CD14-positive monocyte (primary cell): ENCODE measurements at regions not wholly inside any gene's neighbourhood (a gene's known extent, or its start where the extent isn't known, plus 50 kb on each side); places are given as distances from the start of the nearest gene placed in this dataset.

Experiments
- DNase-seq, 3 donors: peaks; one replicate each; pipeline ENCODE4 v3.0.0-alpha.2; 2011 to 2022
- H2AFZ ChIP-seq: 2 replicates; pipeline ENCODE4 v1.6.0; 2012; ENCODE audit warnings: mild to moderate bottlenecking, low read depth, low read length, inconsistent platforms; ENCODE audit not compliant: insufficient read depth, poor library complexity, severe bottlenecking
- H3K27ac ChIP-seq, 2 donors: 1 replicate in 1 of 2; 2 replicates in 1 of 2; pipeline ENCODE4 v1.5.1; 2012 to 2013; ENCODE audit warnings: low read length in 2 of 2, control low read depth in 1 of 2, inconsistent platforms in 1 of 2, low read depth in 1 of 2, mild to moderate bottlenecking in 1 of 2
- H3K27me3 ChIP-seq, 2 donors: one replicate each; pipeline versions ENCODE4 v1.6.0 to v1.6.1; 2011 to 2013; ENCODE audit warnings: low read length in 2 of 2; ENCODE audit not compliant: control insufficient read depth in 2 of 2, insufficient read depth in 2 of 2
- H3K36me3 ChIP-seq, 2 donors: replicated peaks in 1 of 2; 1 replicate in 1 of 2; 2 replicates in 1 of 2; pipeline versions ENCODE4 v1.5.1 to v1.6.1; 2012 to 2013; ENCODE audit warnings: low read length in 2 of 2, control low read depth in 1 of 2, inconsistent platforms in 1 of 2, mild to moderate bottlenecking in 1 of 2; ENCODE audit not compliant: insufficient read depth in 2 of 2, control insufficient read depth in 1 of 2
- H3K4me1 ChIP-seq, 2 donors: 1 replicate in 1 of 2; 2 replicates in 1 of 2; pipeline versions ENCODE4 v1.5.1 to v1.6.1; 2012 to 2013; ENCODE audit warnings: low read length in 2 of 2, control low read depth in 1 of 2, inconsistent platforms in 1 of 2, mild to moderate bottlenecking in 1 of 2, moderate library complexity in 1 of 2; ENCODE audit not compliant: insufficient read depth in 2 of 2, control insufficient read depth in 1 of 2
- H3K4me2 ChIP-seq: replicated peaks from 2 replicates; pipeline ENCODE3; 2012; ENCODE audit warnings: low read length, moderate library complexity, mild to moderate bottlenecking; ENCODE audit not compliant: poor library complexity, severe bottlenecking; ENCODE audit errors: extremely low read depth
- H3K4me3 ChIP-seq, 3 experiments: fragments of 200-600 bp in 1 of 3; sonication (generic) in 1 of 3; replicated peaks in 1 of 3; 1 replicate in 2 of 3; 2 replicates in 1 of 3; pipeline ENCODE4 v1.5.1; 2011 to 2013; ENCODE audit warnings: low read length in 3 of 3, mild to moderate bottlenecking in 3 of 3, control low read depth in 2 of 3, low read depth in 2 of 3, inconsistent platforms in 1 of 3, moderate library complexity in 1 of 3
- H3K79me2 ChIP-seq: 2 replicates; pipeline ENCODE4 v1.6.0; 2012; ENCODE audit warnings: mild to moderate bottlenecking, control low read depth, inconsistent platforms, low read length, moderate library complexity; ENCODE audit not compliant: insufficient read depth
- H3K9ac ChIP-seq: 2 replicates; pipeline ENCODE4 v1.6.0; 2017; ENCODE audit warnings: low read length, mild to moderate bottlenecking; ENCODE audit not compliant: insufficient read depth, poor library complexity, severe bottlenecking
- H3K9me3 ChIP-seq, 2 donors: replicated peaks in 1 of 2; 1 replicate in 1 of 2; 2 replicates in 1 of 2; pipeline versions ENCODE4 v1.5.1 to v1.6.1; 2012 to 2013; ENCODE audit warnings: low read length in 2 of 2, control low read depth in 1 of 2; ENCODE audit not compliant: control insufficient read depth in 1 of 2, insufficient read depth in 1 of 2
- H4K20me1 ChIP-seq: 2 replicates; pipeline ENCODE4 v1.6.0; 2012; ENCODE audit warnings: mild to moderate bottlenecking, low read length, control low read depth, moderate library complexity; ENCODE audit not compliant: insufficient read depth
- H3K27ac Mint-ChIP-seq, 7 donors: one replicate each; pipeline ENCODE4 v1.8.0; 2020; ENCODE audit warnings: mild to moderate bottlenecking in 7 of 7, mixed read lengths in 7 of 7, moderate library complexity in 6 of 7, inconsistent platforms in 2 of 7
- H3K27me3 Mint-ChIP-seq, 3 donors: one replicate each; pipeline ENCODE4 v1.8.0; 2021 to 2022; ENCODE audit warnings: low read depth in 3 of 3, mild to moderate bottlenecking in 3 of 3, mixed read lengths in 3 of 3, moderate library complexity in 3 of 3, inconsistent platforms in 1 of 3
- H3K36me3 Mint-ChIP-seq, 2 donors: one replicate each; pipeline ENCODE4 v1.8.0; 2020; ENCODE audit warnings: mixed read lengths in 2 of 2, inconsistent platforms in 1 of 2, mild to moderate bottlenecking in 1 of 2
- H3K4me1 Mint-ChIP-seq: one replicate; pipeline ENCODE4 v1.8.0; 2020; ENCODE audit warnings: mild to moderate bottlenecking, mixed read lengths
- H3K4me3 Mint-ChIP-seq, 2 donors: one replicate each; pipeline ENCODE4 v1.8.0; 2020; ENCODE audit warnings: mild to moderate bottlenecking in 2 of 2, mixed read lengths in 2 of 2, moderate library complexity in 1 of 2
- H3K9me3 Mint-ChIP-seq, 7 donors: one replicate each; pipeline ENCODE4 v1.8.0; 2020 to 2022; ENCODE audit warnings: mixed read lengths in 7 of 7, mild to moderate bottlenecking in 6 of 7, moderate library complexity in 6 of 7, inconsistent platforms in 2 of 7
- WGBS: methylation state at CpG from one replicate; pipeline ENCODE4 v1.1.5; 2013; ENCODE audit warnings: missing lambda C conversion rate; ENCODE audit not compliant: insufficient coverage; 5-methylcytosine and 5-hydroxymethylcytosine counted together
- intact Hi-C, 2 donors: fragments of 100-400 bp; cut with micrococcal nuclease; formaldehyde crosslinking; loops; one replicate each; pipeline versions ENCODE4 v1.15.0 to v1.15.1; 2023
- TF ChIP-seq, protein P1 (sequence below): fragments of 200-600 bp; IDR thresholded peaks from one replicate; pipeline ENCODE4 v1.8.0; 2022; ENCODE audit warnings: antibody characterized with exemption, mild to moderate bottlenecking

DNA sequence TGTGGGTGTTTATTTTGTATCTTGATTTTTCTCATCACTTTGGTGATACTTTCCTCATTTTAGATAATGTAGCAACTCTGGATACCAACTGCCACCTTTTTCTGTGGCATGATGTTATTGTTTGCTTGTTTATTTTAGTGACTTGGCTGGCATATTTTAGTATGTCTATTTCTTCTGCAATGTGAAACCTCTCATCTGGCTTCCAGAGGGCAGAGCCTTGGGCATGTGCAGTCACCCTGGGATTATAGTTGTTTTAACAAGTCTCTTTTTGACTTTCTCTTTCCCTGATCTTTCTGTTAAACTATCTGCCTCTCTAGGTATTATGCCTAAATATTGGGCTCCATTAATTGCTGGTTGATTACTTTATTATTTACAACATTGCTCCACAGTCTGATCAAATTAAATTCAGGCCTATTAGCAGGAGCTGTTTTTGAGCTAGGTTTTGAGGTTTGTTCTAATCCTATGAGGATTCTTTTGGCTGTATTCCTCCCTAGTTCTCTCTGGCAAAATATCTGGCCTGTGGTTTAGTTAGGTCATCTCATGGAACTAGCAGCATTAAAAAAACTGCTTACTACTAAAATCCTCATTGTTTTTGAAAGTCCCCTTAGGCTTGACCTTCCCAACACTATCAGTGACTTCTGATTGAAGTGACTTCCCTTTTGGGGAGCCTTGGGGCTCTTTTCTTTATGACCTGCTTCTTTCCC, 86.4 kb upstream of the FAM78B start:
- DNase-seq, result no peak
- Histone ChIP-seq H3K4me3 (no peak overlapping the region), H3K36me3 (no peaks in the 10 kb centered on the region), H3K9me3 (peaks cover 24 to 28% of the 10 kb centered on the region in 2 donors), H3K79me2 (no peaks in the 10 kb centered on the region), H2AFZ (no peak overlapping the region), H3K4me1 (no peaks in the 10 kb centered on the region), H4K20me1 (no peaks in the 10 kb centered on the region), H3K27me3 (no peaks in the 10 kb centered on the region), H3K4me2 (no peak overlapping the region), H3K9ac (no peak overlapping the region), H3K27ac (no peak overlapping the region)
- H3K27ac Mint-ChIP-seq, result no peak overlapping the region
- H3K9me3 Mint-ChIP-seq, result peaks cover 14 to 41% (median 30%) of the 10 kb centered on the region in 7 donors
- TF ChIP-seq, protein P1, sequence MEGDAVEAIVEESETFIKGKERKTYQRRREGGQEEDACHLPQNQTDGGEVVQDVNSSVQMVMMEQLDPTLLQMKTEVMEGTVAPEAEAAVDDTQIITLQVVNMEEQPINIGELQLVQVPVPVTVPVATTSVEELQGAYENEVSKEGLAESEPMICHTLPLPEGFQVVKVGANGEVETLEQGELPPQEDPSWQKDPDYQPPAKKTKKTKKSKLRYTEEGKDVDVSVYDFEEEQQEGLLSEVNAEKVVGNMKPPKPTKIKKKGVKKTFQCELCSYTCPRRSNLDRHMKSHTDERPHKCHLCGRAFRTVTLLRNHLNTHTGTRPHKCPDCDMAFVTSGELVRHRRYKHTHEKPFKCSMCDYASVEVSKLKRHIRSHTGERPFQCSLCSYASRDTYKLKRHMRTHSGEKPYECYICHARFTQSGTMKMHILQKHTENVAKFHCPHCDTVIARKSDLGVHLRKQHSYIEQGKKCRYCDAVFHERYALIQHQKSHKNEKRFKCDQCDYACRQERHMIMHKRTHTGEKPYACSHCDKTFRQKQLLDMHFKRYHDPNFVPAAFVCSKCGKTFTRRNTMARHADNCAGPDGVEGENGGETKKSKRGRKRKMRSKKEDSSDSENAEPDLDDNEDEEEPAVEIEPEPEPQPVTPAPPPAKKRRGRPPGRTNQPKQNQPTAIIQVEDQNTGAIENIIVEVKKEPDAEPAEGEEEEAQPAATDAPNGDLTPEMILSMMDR, result no peak
- no peaks in the 10 kb centered on the region for H3K36me3 Mint-ChIP-seq
- intact Hi-C loops, result no loop called here
- no peak overlapping the region for H3K4me3 Mint-ChIP-seq
- H3K4me1 Mint-ChIP-seq, result no peaks in the 10 kb centered on the region
- peaks cover 0 to 2% (median 0%) of the 10 kb centered on the region in 3 donors for H3K27me3 Mint-ChIP-seq

DNA sequence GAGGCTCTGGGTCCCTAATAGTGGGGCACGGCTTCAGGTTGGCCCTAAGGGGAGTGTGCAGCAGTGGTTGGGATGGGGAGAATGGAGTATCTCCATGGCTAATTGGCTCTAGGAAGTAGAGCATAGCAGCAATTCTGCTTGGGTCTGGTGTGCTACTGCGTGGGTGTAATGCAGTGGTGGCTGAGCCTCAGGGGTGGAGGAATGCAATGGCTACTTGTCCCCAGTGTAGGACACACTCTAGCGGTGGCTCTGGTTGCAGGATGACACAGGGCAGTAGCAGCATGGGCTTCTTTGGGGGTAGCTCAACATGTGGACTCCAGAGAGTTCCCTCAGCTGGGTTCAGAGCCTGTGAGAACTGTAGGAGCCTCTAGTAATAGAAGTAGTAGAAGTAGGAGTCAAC, 91.2 kb upstream of the FAM78B start:
- H3K27ac ChIP-seq, result no peak overlapping the region
- H3K4me1 ChIP-seq, result no peaks in the 10 kb centered on the region
- no peaks in the 10 kb centered on the region for H4K20me1 ChIP-seq
- Mint-ChIP-seq H3K4me1 (no peaks in the 10 kb centered on the region), H3K27ac (no peak overlapping the region), H3K4me3 (no peak overlapping the region), H3K27me3 (peaks cover 0 to 2% (median 0%) of the 10 kb centered on the region in 3 donors), H3K36me3 (no peaks in the 10 kb centered on the region), H3K9me3 (peaks cover 3 to 25% (median 13%) of the 10 kb centered on the region in 7 donors)
- no peak for DNase-seq
- no peak overlapping the region for H2AFZ ChIP-seq
- TF ChIP-seq, protein P1, result no peak
- H3K4me3 ChIP-seq, result no peak overlapping the region
- H3K4me2 ChIP-seq, result no peak overlapping the region
- peaks cover 17 to 22% of the 10 kb centered on the region in 2 donors for H3K9me3 ChIP-seq
- no peaks in the 10 kb centered on the region for H3K79me2 ChIP-seq
- WGBS, result 85% methylated on average over 3 of the region's 3 CpGs
- no peaks in the 10 kb centered on the region for H3K27me3 ChIP-seq
- intact Hi-C loops, result no loop called here
- no peaks in the 10 kb centered on the region for H3K36me3 ChIP-seq
- H3K9ac ChIP-seq, result no peak overlapping the region
